H9 (cell line): ENCODE measurements at regions not wholly inside any gene's neighbourhood (a gene's known extent, or its start where the extent isn't known, plus 50 kb on each side); places are given as distances from the start of the nearest gene placed in this dataset.

ENCODE experiments used
- DNase-seq: peaks from one replicate; pipeline ENCODE4 v3.0.0-alpha.2; 2017
- H2AFZ ChIP-seq: one replicate; pipeline ENCODE4 v1.6.1; 2013; ENCODE audit warnings: mild to moderate bottlenecking, low read length, control low read depth, moderate library complexity
- H2AK5ac ChIP-seq: 2 replicates; pipeline ENCODE4 v1.6.1; 2013; ENCODE audit warnings: low read length, control low read depth, mixed read lengths; ENCODE audit not compliant: insufficient read length
- H2BK120ac ChIP-seq: one replicate; pipeline ENCODE4 v1.6.1; 2013; ENCODE audit warnings: low read depth, mild to moderate bottlenecking, low read length, control low read depth, inconsistent platforms; ENCODE audit not compliant: poor library complexity, severe bottlenecking
- H2BK12ac ChIP-seq: 2 replicates; pipeline ENCODE4 v1.6.1; 2013; ENCODE audit warnings: low read length, control low read depth, mixed read lengths, low read depth; ENCODE audit not compliant: insufficient read length
- H2BK15ac ChIP-seq: 2 replicates; pipeline ENCODE4 v1.6.1; 2013; ENCODE audit warnings: low read depth, low read length, control low read depth
- H2BK20ac ChIP-seq: one replicate; pipeline ENCODE4 v1.6.1; 2013; ENCODE audit warnings: low read depth, mild to moderate bottlenecking, low read length, control low read depth, inconsistent platforms; ENCODE audit not compliant: poor library complexity, severe bottlenecking
- H2BK5ac ChIP-seq: 2 replicates; pipeline ENCODE4 v1.6.1; 2013; ENCODE audit warnings: low read length, control low read depth, mixed read lengths; ENCODE audit not compliant: insufficient read length
- H3K14ac ChIP-seq: 2 replicates; pipeline ENCODE4 v1.6.1; 2013; ENCODE audit warnings: low read length, control low read depth; ENCODE audit not compliant: insufficient read depth
- H3K18ac ChIP-seq: 2 replicates; pipeline ENCODE4 v1.6.1; 2013; ENCODE audit warnings: low read depth, mild to moderate bottlenecking, mixed read lengths, low read length, control low read depth; ENCODE audit not compliant: insufficient read length
- H3K23ac ChIP-seq: 2 replicates; pipeline ENCODE4 v1.6.1; 2013; ENCODE audit warnings: low read length, control low read depth, mixed read lengths, low read depth; ENCODE audit not compliant: insufficient read length
- H3K23me2 ChIP-seq: 2 replicates; pipeline ENCODE4 v1.6.1; 2013; ENCODE audit warnings: low read depth, mild to moderate bottlenecking, mixed read lengths, low read length, control low read depth; ENCODE audit not compliant: insufficient read length, poor library complexity, severe bottlenecking
- H3K27ac ChIP-seq: 2 replicates; pipeline ENCODE4 v1.5.1; 2013; ENCODE audit warnings: low read length, control low read depth, mixed read lengths, low read depth; ENCODE audit not compliant: insufficient read length
- H3K27me3 ChIP-seq: 2 replicates; pipeline ENCODE4 v1.6.1; 2013; ENCODE audit warnings: low read length, control low read depth, inconsistent platforms; ENCODE audit not compliant: insufficient read depth
- H3K4ac ChIP-seq: 2 replicates; pipeline ENCODE4 v1.6.1; 2013; ENCODE audit warnings: low read depth, mild to moderate bottlenecking, control low read depth, inconsistent platforms, low read length, moderate library complexity
- H3K4me1 ChIP-seq: 2 replicates; pipeline ENCODE4 v1.6.1; 2013; ENCODE audit warnings: low read length, control low read depth, inconsistent platforms; ENCODE audit not compliant: insufficient read depth
- H3K4me2 ChIP-seq: 2 replicates; pipeline ENCODE4 v1.6.1; 2013; ENCODE audit warnings: low read length, control low read depth, mixed read lengths; ENCODE audit not compliant: insufficient read length, insufficient read depth
- H3K56ac ChIP-seq: 2 replicates; pipeline ENCODE4 v1.6.1; 2013; ENCODE audit warnings: low read depth, mild to moderate bottlenecking, mixed read lengths, low read length, control low read depth; ENCODE audit not compliant: insufficient read length
- H3K79me1 ChIP-seq: 2 replicates; pipeline ENCODE4 v1.6.1; 2013; ENCODE audit warnings: low read depth, mild to moderate bottlenecking, moderate library complexity, low read length, control low read depth, inconsistent platforms; ENCODE audit not compliant: insufficient read depth, poor library complexity, severe bottlenecking
- H3K79me2 ChIP-seq: 2 replicates; pipeline ENCODE4 v1.6.1; 2013; ENCODE audit warnings: low read length, control low read depth, inconsistent platforms; ENCODE audit not compliant: insufficient read depth
- H3K9ac ChIP-seq: 2 replicates; pipeline ENCODE4 v1.6.1; 2013; ENCODE audit warnings: low read length, control low read depth, mixed read lengths; ENCODE audit not compliant: insufficient read length; ENCODE audit errors: extremely low read depth
- H3K9me3 ChIP-seq: one replicate; pipeline ENCODE4 v1.6.1; 2013; ENCODE audit warnings: low read depth, low read length, inconsistent platforms; ENCODE audit not compliant: control insufficient read depth
- H3T11ph ChIP-seq: one replicate; pipeline ENCODE4 v1.6.1; 2013; ENCODE audit warnings: mild to moderate bottlenecking, low read length, control low read depth, inconsistent platforms
- H4K20me1 ChIP-seq: one replicate; pipeline ENCODE4 v1.6.1; 2013; ENCODE audit not compliant: control insufficient read depth, insufficient read length, insufficient read depth
- H4K5ac ChIP-seq: 2 replicates; pipeline ENCODE4 v1.6.1; 2013; ENCODE audit warnings: low read depth, mild to moderate bottlenecking, mixed read lengths, low read length, control low read depth; ENCODE audit not compliant: insufficient read length
- H4K8ac ChIP-seq: replicated peaks from 2 replicates; pipeline ENCODE4 v1.6.1; 2013; ENCODE audit warnings: low read length, control low read depth, mixed read lengths, low read depth; ENCODE audit not compliant: insufficient read length
- H4K91ac ChIP-seq: 2 replicates; pipeline ENCODE4 v1.6.1; 2013; ENCODE audit warnings: low read depth, mild to moderate bottlenecking, moderate library complexity, mixed read lengths, low read length, control low read depth; ENCODE audit not compliant: insufficient read length
- H3K27ac Mint-ChIP-seq, 3 experiments: 2 replicates in 2 of 3; 3 replicates in 1 of 3; pipeline ENCODE4 v1.8.0; 2020 to 2021; ENCODE audit warnings: mixed read lengths in 3 of 3, mild to moderate bottlenecking in 1 of 3, moderate library complexity in 1 of 3
- H3K27me3 Mint-ChIP-seq: 2 replicates; pipeline ENCODE4 v1.8.0; 2021; ENCODE audit warnings: low read depth, mild to moderate bottlenecking, moderate library complexity, mixed read lengths
- H3K36me3 Mint-ChIP-seq, 3 experiments: 2 replicates in 2 of 3; 3 replicates in 1 of 3; pipeline ENCODE4 v1.8.0; 2020 to 2021; ENCODE audit warnings: low read depth in 3 of 3, mixed read lengths in 3 of 3; ENCODE audit not compliant: insufficient read depth in 1 of 3
- H3K4me1 Mint-ChIP-seq, 2 experiments: 2 replicates each; pipeline ENCODE4 v1.8.0; 2020; ENCODE audit warnings: mixed read lengths in 2 of 2
- H3K4me3 Mint-ChIP-seq, 2 experiments: 2 replicates in 1 of 2; 3 replicates in 1 of 2; pipeline ENCODE4 v1.8.0; 2020 to 2021; ENCODE audit warnings: mild to moderate bottlenecking in 2 of 2, mixed read lengths in 2 of 2, moderate library complexity in 1 of 2
- H3K9me3 Mint-ChIP-seq, 2 experiments: 2 replicates in 1 of 2; 3 replicates in 1 of 2; pipeline ENCODE4 v1.8.0; 2020; ENCODE audit warnings: mild to moderate bottlenecking in 2 of 2, mixed read lengths in 2 of 2, moderate library complexity in 1 of 2
- WGBS: extraction: QIAGEN DNeasy Blood & Tissue Kit; methylation state at CpG from one replicate; pipeline ENCODE4 v1.1.7; 2013; ENCODE audit warnings: missing lambda C conversion rate, low lambda C conversion rate, mixed read lengths; ENCODE audit not compliant: insufficient read length; ENCODE audit errors: extremely low coverage; 5-methylcytosine and 5-hydroxymethylcytosine counted together
- TF ChIP-seq, protein P1 (sequence below): fragments of 200-600 bp; sonication (generic); conservative IDR thresholded peaks from 3 replicates; pipeline ENCODE4 v1.8.0; 2021; ENCODE audit warnings: antibody characterized with exemption, mild to moderate bottlenecking

DNA sequence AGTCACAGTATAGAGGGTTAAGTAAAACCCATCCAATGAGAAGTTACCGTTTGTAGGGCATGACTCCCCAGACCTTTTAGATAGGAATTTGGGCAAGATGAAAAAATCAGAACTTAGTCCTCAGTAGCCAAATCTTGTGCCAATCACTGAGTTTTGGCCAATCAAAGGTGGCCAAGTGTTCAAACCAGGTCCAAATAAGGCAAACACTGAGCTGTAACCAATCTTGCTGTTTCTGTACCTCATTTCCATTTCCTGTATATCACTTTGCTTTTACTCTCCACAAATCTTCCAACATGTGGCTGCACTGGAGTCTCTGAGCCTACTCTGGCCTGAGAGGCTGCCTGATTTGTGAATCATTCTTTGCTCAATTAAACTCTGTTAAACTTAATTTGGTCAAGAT, 81.8 kb upstream of the GPR6 start:
- Histone ChIP-seq H3K56ac (no peak overlapping the region), H2AK5ac (no peak overlapping the region), H3K4me2 (no peak overlapping the region), H3K27ac (no peak overlapping the region), H3K4me1 (peaks cover 8% of the 10 kb centered on the region), H3K79me2 (no peaks in the 10 kb centered on the region), H2BK20ac (no peak overlapping the region), H2BK120ac (no peak overlapping the region), H3K23me2 (no peaks in the 10 kb centered on the region), H2BK5ac (no peak overlapping the region), H2AFZ (no peak overlapping the region), H3T11ph (no peak overlapping the region), H4K5ac (no peak overlapping the region), H3K27me3 (no peaks in the 10 kb centered on the region; the same call in 1 of the 2 replicates), H3K9me3 (peaks cover 18% of the 10 kb centered on the region), H3K4ac (no peak overlapping the region), H4K8ac (no peak overlapping the region), H3K79me1 (no peaks in the 10 kb centered on the region), H3K14ac (no peak overlapping the region), H3K23ac (no peak overlapping the region), H4K20me1 (no peaks in the 10 kb centered on the region), H2BK15ac (no peak overlapping the region), H3K9ac (no peak overlapping the region), H4K91ac (no peak overlapping the region), H2BK12ac (no peak overlapping the region), H3K18ac (no peak overlapping the region)
- Mint-ChIP-seq H3K4me3 (no peak overlapping the region), H3K27ac (no peak overlapping the region; a peak in 1 of 7 replicates), H3K4me1 (peaks cover 46 to 55% of the 10 kb centered on the region in 2 experiments), H3K9me3 (peaks cover 28 to 30% of the 10 kb centered on the region in 2 experiments), H3K36me3 (peaks cover 24 to 36% (median 25%) of the 10 kb centered on the region in 3 experiments), H3K27me3 (peaks cover 31% of the 10 kb centered on the region)
- no peak for DNase-seq
- WGBS: no CpG with 5 or more reads among the region's 1 CpG
- TF ChIP-seq, protein P1, sequence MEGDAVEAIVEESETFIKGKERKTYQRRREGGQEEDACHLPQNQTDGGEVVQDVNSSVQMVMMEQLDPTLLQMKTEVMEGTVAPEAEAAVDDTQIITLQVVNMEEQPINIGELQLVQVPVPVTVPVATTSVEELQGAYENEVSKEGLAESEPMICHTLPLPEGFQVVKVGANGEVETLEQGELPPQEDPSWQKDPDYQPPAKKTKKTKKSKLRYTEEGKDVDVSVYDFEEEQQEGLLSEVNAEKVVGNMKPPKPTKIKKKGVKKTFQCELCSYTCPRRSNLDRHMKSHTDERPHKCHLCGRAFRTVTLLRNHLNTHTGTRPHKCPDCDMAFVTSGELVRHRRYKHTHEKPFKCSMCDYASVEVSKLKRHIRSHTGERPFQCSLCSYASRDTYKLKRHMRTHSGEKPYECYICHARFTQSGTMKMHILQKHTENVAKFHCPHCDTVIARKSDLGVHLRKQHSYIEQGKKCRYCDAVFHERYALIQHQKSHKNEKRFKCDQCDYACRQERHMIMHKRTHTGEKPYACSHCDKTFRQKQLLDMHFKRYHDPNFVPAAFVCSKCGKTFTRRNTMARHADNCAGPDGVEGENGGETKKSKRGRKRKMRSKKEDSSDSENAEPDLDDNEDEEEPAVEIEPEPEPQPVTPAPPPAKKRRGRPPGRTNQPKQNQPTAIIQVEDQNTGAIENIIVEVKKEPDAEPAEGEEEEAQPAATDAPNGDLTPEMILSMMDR: no peak
